ENCODE measurements at regions not wholly inside any gene's neighbourhood (a gene's known extent, or its start where the extent isn't known, plus 50 kb on each side); places are given as distances from the start of the nearest gene placed in this dataset.

DNA sequence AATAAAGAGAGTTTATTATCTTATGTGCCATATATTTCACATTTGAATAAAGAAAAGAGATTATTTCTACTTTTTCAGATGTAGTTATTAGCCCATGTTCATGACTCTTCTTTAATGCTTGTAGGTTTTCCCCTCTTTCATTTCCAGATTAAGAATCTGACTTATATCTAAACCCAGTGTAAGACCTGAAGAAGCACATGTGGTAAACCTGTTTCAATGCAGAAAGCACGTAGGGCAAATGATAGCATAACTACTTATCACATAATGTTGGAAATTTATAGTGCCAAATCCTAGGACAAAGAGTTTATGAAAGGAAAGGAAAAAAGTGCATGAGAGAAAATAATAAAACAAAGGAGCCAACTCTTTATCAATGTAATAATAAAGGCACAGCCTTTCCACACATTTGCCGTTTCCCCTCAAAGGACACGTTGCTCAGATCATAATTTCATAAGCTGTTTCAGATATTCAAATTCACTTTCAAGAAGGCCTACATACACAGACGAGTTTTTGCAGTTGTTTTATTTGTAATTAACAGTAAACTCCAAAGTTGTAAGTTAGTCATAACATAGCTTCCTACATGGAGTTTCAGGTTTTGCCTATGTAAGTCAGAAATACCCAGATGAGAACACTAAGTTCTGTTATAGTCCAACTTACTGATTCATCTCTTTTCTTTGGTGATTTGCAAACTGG is 88.8 kb upstream of the MDFIC start:
- peaks cover 20% of the 10 kb centered on the region for H3K27me3 Mint-ChIP-seq
- TF ChIP-seq, protein P1, sequence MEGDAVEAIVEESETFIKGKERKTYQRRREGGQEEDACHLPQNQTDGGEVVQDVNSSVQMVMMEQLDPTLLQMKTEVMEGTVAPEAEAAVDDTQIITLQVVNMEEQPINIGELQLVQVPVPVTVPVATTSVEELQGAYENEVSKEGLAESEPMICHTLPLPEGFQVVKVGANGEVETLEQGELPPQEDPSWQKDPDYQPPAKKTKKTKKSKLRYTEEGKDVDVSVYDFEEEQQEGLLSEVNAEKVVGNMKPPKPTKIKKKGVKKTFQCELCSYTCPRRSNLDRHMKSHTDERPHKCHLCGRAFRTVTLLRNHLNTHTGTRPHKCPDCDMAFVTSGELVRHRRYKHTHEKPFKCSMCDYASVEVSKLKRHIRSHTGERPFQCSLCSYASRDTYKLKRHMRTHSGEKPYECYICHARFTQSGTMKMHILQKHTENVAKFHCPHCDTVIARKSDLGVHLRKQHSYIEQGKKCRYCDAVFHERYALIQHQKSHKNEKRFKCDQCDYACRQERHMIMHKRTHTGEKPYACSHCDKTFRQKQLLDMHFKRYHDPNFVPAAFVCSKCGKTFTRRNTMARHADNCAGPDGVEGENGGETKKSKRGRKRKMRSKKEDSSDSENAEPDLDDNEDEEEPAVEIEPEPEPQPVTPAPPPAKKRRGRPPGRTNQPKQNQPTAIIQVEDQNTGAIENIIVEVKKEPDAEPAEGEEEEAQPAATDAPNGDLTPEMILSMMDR (IDR thresholded peaks at IDR 0.05; ENCODE audit: unreplicated experiment): no peak
- H3K9me3 Mint-ChIP-seq (ENCODE audit: low read depth): no peaks in the 10 kb centered on the region
- H3K4me3 Mint-ChIP-seq (ENCODE audit: low read depth): no peak overlapping the region
- no peak overlapping the region for H3K27ac Mint-ChIP-seq
- H3K4me1 Mint-ChIP-seq (ENCODE audit: low read depth): peaks cover 8% of the 10 kb centered on the region
- DNase-seq (ENCODE audit: low spot score, unreplicated experiment): no peak
- H3K36me3 Mint-ChIP-seq (ENCODE audit: insufficient read depth): no peaks in the 10 kb centered on the region

DNA sequence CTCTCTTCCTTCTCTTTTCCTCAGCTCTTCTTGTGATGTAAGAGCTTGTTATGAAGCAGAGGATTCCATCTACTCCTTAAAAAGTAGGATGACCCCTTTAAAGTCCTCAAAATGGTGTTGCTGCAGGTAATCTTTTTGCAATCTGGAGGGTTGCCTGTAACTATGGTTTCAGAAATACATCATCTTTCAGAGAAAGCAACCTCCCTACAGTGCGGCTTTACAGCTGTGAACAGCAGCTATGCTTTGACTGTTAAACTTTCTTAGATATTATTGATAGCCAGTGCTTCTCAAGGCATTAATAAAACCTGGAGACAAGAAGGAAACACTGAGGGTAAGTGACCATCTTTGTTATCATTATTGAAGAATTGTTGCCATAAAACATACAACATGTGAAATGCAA is 86.6 kb upstream of the MDFIC start:
- Mint-ChIP-seq H3K4me3 (ENCODE audit: low read depth) (no peak overlapping the region), H3K27ac (no peak overlapping the region), H3K9me3 (ENCODE audit: low read depth) (no peaks in the 10 kb centered on the region), H3K27me3 (peaks cover 20% of the 10 kb centered on the region), H3K4me1 (ENCODE audit: low read depth) (peaks cover 8% of the 10 kb centered on the region), H3K36me3 (ENCODE audit: insufficient read depth) (no peaks in the 10 kb centered on the region)
- no peak for DNase-seq (ENCODE audit: low spot score, unreplicated experiment)
- TF ChIP-seq, protein P1 (IDR thresholded peaks at IDR 0.05; ENCODE audit: unreplicated experiment): no peak

DNA sequence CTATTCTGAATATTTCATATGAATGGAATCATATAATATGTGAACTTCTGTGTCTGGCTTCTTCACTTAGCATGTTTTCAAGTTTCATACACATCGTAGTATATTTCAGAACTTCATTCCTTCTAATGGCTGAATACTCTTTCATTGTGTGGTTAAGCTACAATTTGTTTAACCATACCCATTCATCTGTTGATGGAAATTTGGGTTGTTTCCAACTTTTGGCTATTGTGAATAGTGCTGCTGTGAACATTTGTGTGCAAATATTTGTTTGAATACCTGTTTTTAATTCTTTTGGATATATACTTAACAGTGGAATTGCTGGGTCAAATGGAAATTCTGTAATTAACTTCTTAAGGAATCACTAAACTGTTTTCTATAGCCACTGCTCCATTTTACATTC is 86.0 kb upstream of the MDFIC start:
- Mint-ChIP-seq H3K36me3 (ENCODE audit: insufficient read depth) (no peaks in the 10 kb centered on the region), H3K4me1 (ENCODE audit: low read depth) (peaks cover 7% of the 10 kb centered on the region), H3K4me3 (ENCODE audit: low read depth) (no peak overlapping the region), H3K27ac (no peak overlapping the region), H3K9me3 (ENCODE audit: low read depth) (no peaks in the 10 kb centered on the region), H3K27me3 (peaks cover 20% of the 10 kb centered on the region)
- no peak for DNase-seq (ENCODE audit: low spot score, unreplicated experiment)
- TF ChIP-seq, protein P1 (IDR thresholded peaks at IDR 0.05; ENCODE audit: unreplicated experiment): no peak

DNA sequence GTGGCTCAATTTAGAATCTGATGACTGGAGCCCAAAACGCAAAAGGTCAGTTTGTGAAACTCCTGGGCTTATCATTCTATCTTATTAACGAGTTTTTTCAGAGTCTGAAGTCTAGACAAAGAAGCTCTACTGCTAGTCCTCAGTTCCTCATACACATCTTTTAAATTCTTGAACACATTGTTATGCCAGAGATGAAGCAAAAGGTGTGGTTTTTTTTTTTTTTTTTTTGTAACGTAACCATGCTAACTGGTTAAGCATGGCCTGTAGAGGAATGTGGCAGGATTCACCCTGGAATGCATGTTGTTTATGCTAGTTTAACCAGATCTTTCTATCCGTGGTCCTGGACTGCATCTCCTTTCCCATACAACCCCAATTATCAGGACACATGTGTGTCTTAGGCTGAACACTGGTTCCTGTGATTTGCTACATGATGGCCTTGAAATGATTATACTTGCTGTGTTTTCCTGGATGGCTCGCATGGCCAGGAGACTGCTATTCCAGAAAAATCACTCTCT is 79.3 kb upstream of the MDFIC start:
- Mint-ChIP-seq H3K27me3 (no peaks in the 10 kb centered on the region), H3K27ac (no peak overlapping the region), H3K9me3 (ENCODE audit: low read depth) (no peaks in the 10 kb centered on the region), H3K36me3 (ENCODE audit: insufficient read depth) (no peaks in the 10 kb centered on the region), H3K4me1 (ENCODE audit: low read depth) (no peaks in the 10 kb centered on the region), H3K4me3 (ENCODE audit: low read depth) (no peak overlapping the region)
- no peak for DNase-seq (ENCODE audit: low spot score, unreplicated experiment)
- TF ChIP-seq, protein P1 (IDR thresholded peaks at IDR 0.05; ENCODE audit: unreplicated experiment): no peak

DNA sequence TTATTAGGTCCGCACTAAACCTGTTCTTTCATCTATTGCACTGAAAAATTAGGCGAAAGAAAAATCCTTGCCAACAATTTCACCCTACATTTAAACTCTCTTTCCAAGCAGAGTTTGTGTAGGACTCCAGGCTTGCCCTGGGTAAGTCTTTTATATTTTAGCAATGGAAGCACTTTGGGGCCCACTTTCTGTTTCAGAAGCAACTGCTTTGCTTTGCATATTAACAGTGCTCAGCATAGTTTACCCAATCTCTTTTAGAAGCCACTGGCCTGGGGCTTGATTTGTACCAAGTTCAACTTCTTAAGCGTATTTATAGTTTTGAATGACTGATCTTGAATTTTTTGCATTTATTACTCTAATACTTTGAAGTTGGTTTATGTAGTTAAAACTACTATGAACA is 78.8 kb upstream of the MDFIC start:
- TF ChIP-seq, protein P1 (IDR thresholded peaks at IDR 0.05; ENCODE audit: unreplicated experiment): no peak
- H3K36me3 Mint-ChIP-seq (ENCODE audit: insufficient read depth): no peaks in the 10 kb centered on the region
- no peak overlapping the region for H3K27ac Mint-ChIP-seq
- no peaks in the 10 kb centered on the region for H3K9me3 Mint-ChIP-seq (ENCODE audit: low read depth)
- H3K4me1 Mint-ChIP-seq (ENCODE audit: low read depth): no peaks in the 10 kb centered on the region
- H3K4me3 Mint-ChIP-seq (ENCODE audit: low read depth): no peak overlapping the region
- DNase-seq (ENCODE audit: low spot score, unreplicated experiment): no peak
- H3K27me3 Mint-ChIP-seq: no peaks in the 10 kb centered on the region

Measured in progenitor cell of endocrine pancreas (in vitro differentiated cells).